ENCODE measurements at regions not wholly inside any gene's neighbourhood (a gene's known extent, or its start where the extent isn't known, plus 50 kb on each side); places are given as distances from the start of the nearest gene placed in this dataset.
A peak's percentile ranks its signal among the peaks of the same experiment; 100 is the strongest.

DNA sequence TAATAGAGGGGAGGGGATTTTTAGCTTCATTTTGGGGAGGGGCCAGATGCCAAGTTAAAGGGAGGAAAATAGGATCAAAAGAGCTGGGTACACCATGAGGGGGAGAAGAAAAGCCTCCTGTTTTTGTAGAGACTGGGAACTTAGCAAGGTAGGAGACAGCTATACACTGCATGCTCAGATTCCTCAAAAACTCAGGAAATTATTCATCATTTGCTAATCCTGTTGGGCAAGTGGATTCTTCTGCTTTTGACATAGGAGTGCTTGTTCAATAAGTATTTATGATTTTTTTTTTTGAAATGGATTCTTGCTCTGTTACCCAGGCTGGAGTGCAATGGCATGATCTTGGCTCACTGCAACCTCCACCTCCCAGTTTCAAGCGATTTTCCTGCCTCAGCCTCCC is 73.4 kb downstream of the LYZL2 start:
- WGBS, 3 donors: 89 to 96% (median 91%) methylated on average over 1 of the region's 1 CpG
- DNase-seq: no peak
- Histone ChIP-seq H3K4me1 (ENCODE audit: insufficient read depth) (peaks cover 2% of the 10 kb centered on the region), H3K27me3 (no peaks in the 10 kb centered on the region), H3K36me3 (no peaks in the 10 kb centered on the region), H3K4me3 (no peak overlapping the region), H3K27ac (no peak overlapping the region), H3K9me3 (no peaks in the 10 kb centered on the region)
- TF ChIP-seq POLR2A (IDR thresholded peaks at IDR 0.05): no peak
- TF ChIP-seq, protein P1, sequence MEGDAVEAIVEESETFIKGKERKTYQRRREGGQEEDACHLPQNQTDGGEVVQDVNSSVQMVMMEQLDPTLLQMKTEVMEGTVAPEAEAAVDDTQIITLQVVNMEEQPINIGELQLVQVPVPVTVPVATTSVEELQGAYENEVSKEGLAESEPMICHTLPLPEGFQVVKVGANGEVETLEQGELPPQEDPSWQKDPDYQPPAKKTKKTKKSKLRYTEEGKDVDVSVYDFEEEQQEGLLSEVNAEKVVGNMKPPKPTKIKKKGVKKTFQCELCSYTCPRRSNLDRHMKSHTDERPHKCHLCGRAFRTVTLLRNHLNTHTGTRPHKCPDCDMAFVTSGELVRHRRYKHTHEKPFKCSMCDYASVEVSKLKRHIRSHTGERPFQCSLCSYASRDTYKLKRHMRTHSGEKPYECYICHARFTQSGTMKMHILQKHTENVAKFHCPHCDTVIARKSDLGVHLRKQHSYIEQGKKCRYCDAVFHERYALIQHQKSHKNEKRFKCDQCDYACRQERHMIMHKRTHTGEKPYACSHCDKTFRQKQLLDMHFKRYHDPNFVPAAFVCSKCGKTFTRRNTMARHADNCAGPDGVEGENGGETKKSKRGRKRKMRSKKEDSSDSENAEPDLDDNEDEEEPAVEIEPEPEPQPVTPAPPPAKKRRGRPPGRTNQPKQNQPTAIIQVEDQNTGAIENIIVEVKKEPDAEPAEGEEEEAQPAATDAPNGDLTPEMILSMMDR (IDR thresholded peaks at IDR 0.05): no peak
- no peak for TF ChIP-seq EP300 (IDR thresholded peaks at IDR 0.05)
- intact Hi-C loops (cut with DNase I): no loop called here

DNA sequence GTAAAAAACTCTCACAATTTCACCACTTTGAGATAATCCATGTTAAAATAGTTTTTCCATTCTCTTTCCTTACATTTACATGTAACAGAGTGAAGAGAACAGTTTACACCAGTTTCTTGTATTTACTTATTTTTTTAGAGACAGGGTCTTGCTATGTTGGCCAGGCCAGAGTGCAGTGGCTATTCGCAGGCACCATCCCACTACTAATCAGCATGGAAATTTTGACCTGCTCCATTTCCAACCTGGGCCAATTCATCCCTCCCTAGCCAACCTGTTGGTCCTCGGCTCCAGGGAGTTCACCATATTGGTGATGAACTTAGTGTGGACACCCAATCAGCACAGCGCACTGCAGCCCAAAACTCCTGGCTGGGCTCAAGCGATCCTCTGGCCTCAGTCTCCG is 74.1 kb downstream of the LYZL2 start:
- no peaks in the 10 kb centered on the region for H3K9me3 ChIP-seq
- 91 to 96% (median 96%) methylated on average over 5 of the region's 5 CpGs for WGBS, 3 donors
- H3K4me3 ChIP-seq: no peak overlapping the region
- no peak for DNase-seq
- H3K36me3 ChIP-seq: no peaks in the 10 kb centered on the region
- peaks cover 2% of the 10 kb centered on the region for H3K4me1 ChIP-seq (ENCODE audit: insufficient read depth)
- no peaks in the 10 kb centered on the region for H3K27me3 ChIP-seq
- TF ChIP-seq POLR2A (IDR thresholded peaks at IDR 0.05) (no peak), EP300 (IDR thresholded peaks at IDR 0.05) (no peak)
- TF ChIP-seq, protein P1 (IDR thresholded peaks at IDR 0.05): no peak
- intact Hi-C loops (cut with DNase I): no loop called here
- H3K27ac ChIP-seq: no peak overlapping the region

DNA sequence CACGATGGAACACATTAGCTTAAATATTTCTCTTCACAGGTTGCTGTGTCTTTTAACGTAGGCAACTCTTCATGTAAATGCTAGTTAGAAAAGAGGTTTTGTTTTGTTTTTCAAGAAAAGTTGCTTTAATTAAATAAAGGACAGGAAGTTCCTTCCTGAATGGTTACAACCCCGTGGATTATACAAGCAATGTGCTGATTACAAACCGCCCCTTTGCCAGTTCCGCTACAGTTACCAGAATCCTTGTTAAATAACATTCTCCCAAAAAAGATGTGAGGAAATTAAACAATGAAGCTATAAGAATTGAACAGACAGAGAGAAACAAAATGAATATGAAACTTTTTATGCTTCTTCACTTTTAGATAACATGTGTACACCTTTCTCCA is 75.1 kb downstream of the LYZL2 start:
- Histone ChIP-seq H3K4me3 (no peak overlapping the region), H3K27me3 (no peaks in the 10 kb centered on the region), H3K9me3 (no peaks in the 10 kb centered on the region), H3K27ac (peak overlapping the region in 1 of 2 donors; percentile 17), H3K4me1 (ENCODE audit: insufficient read depth) (peaks cover 2% of the 10 kb centered on the region), H3K36me3 (no peaks in the 10 kb centered on the region)
- intact Hi-C loops (cut with DNase I): no loop called here
- DNase-seq: no peak
- 18 to 29% (median 27%) methylated on average over 5 of the region's 5 CpGs for WGBS, 3 donors
- TF ChIP-seq, protein P1 (IDR thresholded peaks at IDR 0.05): no peak

DNA sequence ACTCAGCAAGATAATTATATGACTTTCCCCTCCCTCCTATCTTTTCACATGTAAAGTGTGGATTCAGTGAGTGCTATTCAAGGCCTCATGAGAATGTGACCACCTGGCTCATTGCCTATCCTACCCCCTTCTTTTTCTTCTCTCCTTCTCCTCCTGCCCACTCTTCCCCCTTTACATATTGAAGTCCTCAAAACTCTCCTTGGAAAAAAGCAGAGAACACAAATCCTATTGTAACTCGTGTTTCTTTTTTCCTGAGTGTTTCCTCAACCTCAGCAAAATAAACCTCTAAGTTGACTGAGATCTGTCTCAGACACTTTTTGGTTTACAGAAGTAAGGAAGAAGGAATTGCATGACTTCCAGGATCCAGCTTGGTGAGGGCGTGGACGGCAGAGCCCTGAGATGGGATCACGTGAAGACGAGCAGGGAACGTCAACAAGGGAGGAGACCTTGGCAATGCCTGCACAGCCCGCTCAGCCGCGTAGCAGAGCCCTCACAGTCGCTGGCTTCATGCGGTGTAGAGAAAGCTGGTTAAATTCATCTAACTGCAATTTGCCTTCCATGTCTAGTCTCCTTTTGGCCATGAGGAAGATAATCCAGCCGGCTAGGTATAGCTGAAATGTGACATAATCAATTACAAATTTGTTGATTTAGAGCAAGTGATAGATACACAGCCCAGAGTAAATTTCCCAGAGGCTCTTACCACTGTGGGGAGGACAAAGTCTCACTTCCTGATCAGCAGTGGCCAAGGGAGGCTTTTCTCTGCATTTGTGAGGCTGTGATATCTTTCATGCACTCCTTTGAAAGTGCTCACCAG is 75.7 kb downstream of the LYZL2 start:
- TF ChIP-seq, protein P1 (IDR thresholded peaks at IDR 0.05): no peak
- peak; percentile 7 for TF ChIP-seq POLR2A (IDR thresholded peaks at IDR 0.05)
- 9 to 16% (median 11%) methylated on average over 12 of the region's 12 CpGs for WGBS, 3 donors
- Histone ChIP-seq H3K36me3 (no peaks in the 10 kb centered on the region), H3K27ac (peak overlapping the region in 1 of 2 donors; percentile 17), H3K9me3 (no peaks in the 10 kb centered on the region), H3K27me3 (no peaks in the 10 kb centered on the region), H3K4me1 (ENCODE audit: insufficient read depth) (peaks cover 2% of the 10 kb centered on the region), H3K4me3 (peak overlapping the region; percentile 12)
- intact Hi-C loops (cut with DNase I): no loop called here
- peak; percentile 62 to 79 (median 76) for DNase-seq

Measured in ovary (tissue), 7 donors.